ENCODE measurements at regions not wholly inside any gene's neighbourhood (a gene's known extent, or its start where the extent isn't known, plus 50 kb on each side); places are given as distances from the start of the nearest gene placed in this dataset.

DNA sequence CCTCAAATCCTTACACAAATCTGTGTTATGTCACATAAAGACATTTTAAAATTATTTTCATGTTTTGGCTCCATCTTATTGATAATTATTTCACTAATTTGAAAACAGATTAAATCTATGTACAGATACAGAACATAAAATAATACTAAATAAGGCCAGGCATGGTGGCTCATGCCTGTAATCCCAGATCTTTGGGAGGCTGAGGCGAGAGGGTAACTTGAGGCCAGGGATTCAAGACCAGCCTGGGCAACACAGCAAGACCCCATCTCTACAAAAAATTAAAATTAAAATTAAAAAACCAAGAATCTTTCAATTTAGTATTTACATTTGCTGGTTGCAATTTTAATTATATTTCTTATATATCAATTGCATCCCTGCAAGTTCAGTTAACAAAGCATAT lies 246.4 kb upstream of the MKLN1 start:
- no peak for TF ChIP-seq ZNF776 (tag by site-specific recombination; IDR thresholded peaks at IDR 0.05; ENCODE audit: borderline replicate concordance)
- TF ChIP-seq, protein P1, sequence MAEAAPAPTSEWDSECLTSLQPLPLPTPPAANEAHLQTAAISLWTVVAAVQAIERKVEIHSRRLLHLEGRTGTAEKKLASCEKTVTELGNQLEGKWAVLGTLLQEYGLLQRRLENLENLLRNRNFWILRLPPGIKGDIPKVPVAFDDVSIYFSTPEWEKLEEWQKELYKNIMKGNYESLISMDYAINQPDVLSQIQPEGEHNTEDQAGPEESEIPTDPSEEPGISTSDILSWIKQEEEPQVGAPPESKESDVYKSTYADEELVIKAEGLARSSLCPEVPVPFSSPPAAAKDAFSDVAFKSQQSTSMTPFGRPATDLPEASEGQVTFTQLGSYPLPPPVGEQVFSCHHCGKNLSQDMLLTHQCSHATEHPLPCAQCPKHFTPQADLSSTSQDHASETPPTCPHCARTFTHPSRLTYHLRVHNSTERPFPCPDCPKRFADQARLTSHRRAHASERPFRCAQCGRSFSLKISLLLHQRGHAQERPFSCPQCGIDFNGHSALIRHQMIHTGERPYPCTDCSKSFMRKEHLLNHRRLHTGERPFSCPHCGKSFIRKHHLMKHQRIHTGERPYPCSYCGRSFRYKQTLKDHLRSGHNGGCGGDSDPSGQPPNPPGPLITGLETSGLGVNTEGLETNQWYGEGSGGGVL (tag by site-specific recombination; IDR thresholded peaks at IDR 0.05) = no peak
- TF ChIP-seq ZNF629 (tag by site-specific recombination; IDR thresholded peaks at IDR 0.05) = no peak
- no peak for TF ChIP-seq CTCF (tag by site-specific recombination; IDR thresholded peaks at IDR 0.05)
- no peak for TF ChIP-seq PRDM1 (tag by site-specific recombination; IDR thresholded peaks at IDR 0.05)
- no peak for TF ChIP-seq REPIN1 (tag by site-specific recombination; IDR thresholded peaks at IDR 0.05; ENCODE audit: low read depth)
- no peak for TF ChIP-seq ZBTB11 (tag by site-specific recombination; conservative IDR thresholded peaks at IDR 0.05; ENCODE audit: low read depth)
- no peak for TF ChIP-seq ZNF670 (tag by site-specific recombination; IDR thresholded peaks at IDR 0.05; ENCODE audit: low read depth)
- TF ChIP-seq ZNF792 (tag by site-specific recombination; IDR thresholded peaks at IDR 0.05) = no peak

Data from HEK293 (cell line).